ENCODE measurements at regions not wholly inside any gene's neighbourhood (a gene's known extent, or its start where the extent isn't known, plus 50 kb on each side); places are given as distances from the start of the nearest gene placed in this dataset.

DNA sequence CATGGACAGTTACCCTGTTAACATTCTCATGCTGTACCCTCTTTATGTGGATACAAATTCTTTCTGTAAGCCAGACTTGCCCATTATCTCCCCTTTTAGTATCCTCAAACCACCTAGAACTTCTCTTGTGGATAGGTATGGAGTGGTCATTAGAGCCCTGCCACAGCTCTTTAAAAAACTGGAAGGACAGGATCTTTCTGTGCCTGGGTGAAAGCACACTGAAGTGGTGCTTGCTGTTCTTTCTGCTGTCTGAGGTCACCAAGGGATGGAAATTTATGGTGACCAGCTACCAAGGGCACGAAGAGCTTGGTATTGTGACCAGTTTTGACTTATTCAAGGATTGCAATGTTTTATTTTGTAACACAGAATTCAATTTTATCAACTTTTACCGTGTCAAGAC is 344.2 kb downstream of the CBLL2 start:
- TF ChIP-seq, protein P1, sequence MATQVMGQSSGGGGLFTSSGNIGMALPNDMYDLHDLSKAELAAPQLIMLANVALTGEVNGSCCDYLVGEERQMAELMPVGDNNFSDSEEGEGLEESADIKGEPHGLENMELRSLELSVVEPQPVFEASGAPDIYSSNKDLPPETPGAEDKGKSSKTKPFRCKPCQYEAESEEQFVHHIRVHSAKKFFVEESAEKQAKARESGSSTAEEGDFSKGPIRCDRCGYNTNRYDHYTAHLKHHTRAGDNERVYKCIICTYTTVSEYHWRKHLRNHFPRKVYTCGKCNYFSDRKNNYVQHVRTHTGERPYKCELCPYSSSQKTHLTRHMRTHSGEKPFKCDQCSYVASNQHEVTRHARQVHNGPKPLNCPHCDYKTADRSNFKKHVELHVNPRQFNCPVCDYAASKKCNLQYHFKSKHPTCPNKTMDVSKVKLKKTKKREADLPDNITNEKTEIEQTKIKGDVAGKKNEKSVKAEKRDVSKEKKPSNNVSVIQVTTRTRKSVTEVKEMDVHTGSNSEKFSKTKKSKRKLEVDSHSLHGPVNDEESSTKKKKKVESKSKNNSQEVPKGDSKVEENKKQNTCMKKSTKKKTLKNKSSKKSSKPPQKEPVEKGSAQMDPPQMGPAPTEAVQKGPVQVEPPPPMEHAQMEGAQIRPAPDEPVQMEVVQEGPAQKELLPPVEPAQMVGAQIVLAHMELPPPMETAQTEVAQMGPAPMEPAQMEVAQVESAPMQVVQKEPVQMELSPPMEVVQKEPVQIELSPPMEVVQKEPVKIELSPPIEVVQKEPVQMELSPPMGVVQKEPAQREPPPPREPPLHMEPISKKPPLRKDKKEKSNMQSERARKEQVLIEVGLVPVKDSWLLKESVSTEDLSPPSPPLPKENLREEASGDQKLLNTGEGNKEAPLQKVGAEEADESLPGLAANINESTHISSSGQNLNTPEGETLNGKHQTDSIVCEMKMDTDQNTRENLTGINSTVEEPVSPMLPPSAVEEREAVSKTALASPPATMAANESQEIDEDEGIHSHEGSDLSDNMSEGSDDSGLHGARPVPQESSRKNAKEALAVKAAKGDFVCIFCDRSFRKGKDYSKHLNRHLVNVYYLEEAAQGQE (IDR thresholded peaks at IDR 0.05; ENCODE audit: low read depth): no peak
- no peak for TF ChIP-seq YY1 (IDR thresholded peaks at IDR 0.05; ENCODE audit: low read depth)
- no peak for TF ChIP-seq EGR1 (IDR thresholded peaks at IDR 0.05)
- no peak for TF ChIP-seq TEAD4 (IDR thresholded peaks at IDR 0.05)
- TF ChIP-seq, protein P2, sequence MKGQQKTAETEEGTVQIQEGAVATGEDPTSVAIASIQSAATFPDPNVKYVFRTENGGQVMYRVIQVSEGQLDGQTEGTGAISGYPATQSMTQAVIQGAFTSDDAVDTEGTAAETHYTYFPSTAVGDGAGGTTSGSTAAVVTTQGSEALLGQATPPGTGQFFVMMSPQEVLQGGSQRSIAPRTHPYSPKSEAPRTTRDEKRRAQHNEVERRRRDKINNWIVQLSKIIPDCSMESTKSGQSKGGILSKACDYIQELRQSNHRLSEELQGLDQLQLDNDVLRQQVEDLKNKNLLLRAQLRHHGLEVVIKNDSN (IDR thresholded peaks at IDR 0.05): no peak
- no peak for TF ChIP-seq EP300 (IDR thresholded peaks at IDR 0.05; ENCODE audit: borderline replicate concordance)

DNA sequence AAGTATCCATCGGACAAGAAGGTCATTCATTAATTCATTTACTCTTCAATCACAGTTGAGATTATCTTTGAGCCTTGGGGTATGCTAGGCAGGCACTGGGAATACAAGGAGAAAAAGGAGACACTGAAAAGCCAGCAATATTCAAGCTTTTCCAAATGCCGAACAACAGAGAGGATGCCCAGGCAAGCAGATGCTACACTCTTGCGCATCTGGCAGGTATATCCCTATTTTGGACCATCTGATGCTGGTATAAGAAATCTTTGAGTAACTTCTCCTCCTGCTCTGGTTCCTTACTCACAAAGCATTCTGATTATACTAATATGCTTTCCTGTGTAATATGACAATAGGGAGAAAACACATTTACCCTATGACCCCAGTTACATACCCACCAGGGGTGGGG is 354.9 kb downstream of the CBLL2 start:
- TF ChIP-seq, protein P2 (IDR thresholded peaks at IDR 0.05): no peak
- TF ChIP-seq ZBTB7A (IDR thresholded peaks at IDR 0.05; ENCODE audit: low read depth) (no peak), EP300 (IDR thresholded peaks at IDR 0.05; ENCODE audit: borderline replicate concordance) (no peak), TCF12 (IDR thresholded peaks at IDR 0.05; ENCODE audit: low read depth) (no peak), YY1 (IDR thresholded peaks at IDR 0.05; ENCODE audit: low read depth) (no peak), FOXM1 (IDR thresholded peaks at IDR 0.05; ENCODE audit: borderline replicate concordance, low read depth) (no peak), TAF1 (IDR thresholded peaks at IDR 0.05; ENCODE audit: low read depth) (no peak), EGR1 (IDR thresholded peaks at IDR 0.05) (no peak), CEBPB (IDR thresholded peaks at IDR 0.05) (no peak), CREB1 (IDR thresholded peaks at IDR 0.05; ENCODE audit: low read depth) (no peak), RAD21 (IDR thresholded peaks at IDR 0.05; ENCODE audit: low read depth) (no peak)
- TF ChIP-seq, protein P1 (IDR thresholded peaks at IDR 0.05; ENCODE audit: low read depth): no peak

DNA sequence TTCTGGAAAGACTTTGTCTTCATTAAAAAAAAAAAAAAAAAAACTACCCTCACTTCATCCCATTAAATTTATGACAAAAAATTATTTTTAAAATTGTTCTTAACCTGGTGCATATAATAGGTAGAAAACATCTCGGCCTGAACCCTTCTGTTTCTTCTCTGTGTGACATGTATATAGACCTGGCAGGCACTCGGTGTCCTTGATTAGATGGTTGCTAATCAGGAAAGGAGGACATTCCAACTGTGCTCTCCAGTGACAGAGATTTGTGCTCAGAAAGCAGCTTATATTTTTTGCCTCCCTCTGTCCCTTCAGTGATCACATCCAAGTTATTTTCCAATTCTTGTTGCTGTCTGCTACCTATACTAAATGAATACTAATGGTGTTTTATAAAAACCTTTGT is 355.6 kb downstream of the CBLL2 start:
- TF ChIP-seq TEAD4 (IDR thresholded peaks at IDR 0.05) (no peak), TAF1 (IDR thresholded peaks at IDR 0.05; ENCODE audit: low read depth) (no peak), CEBPB (IDR thresholded peaks at IDR 0.05) (no peak), EP300 (IDR thresholded peaks at IDR 0.05; ENCODE audit: borderline replicate concordance) (no peak), YY1 (IDR thresholded peaks at IDR 0.05; ENCODE audit: low read depth) (no peak), RAD21 (IDR thresholded peaks at IDR 0.05; ENCODE audit: low read depth) (no peak), CREB1 (IDR thresholded peaks at IDR 0.05; ENCODE audit: low read depth) (no peak), TCF12 (IDR thresholded peaks at IDR 0.05; ENCODE audit: low read depth) (no peak), FOXM1 (IDR thresholded peaks at IDR 0.05; ENCODE audit: borderline replicate concordance, low read depth) (no peak), EGR1 (IDR thresholded peaks at IDR 0.05) (no peak)

DNA sequence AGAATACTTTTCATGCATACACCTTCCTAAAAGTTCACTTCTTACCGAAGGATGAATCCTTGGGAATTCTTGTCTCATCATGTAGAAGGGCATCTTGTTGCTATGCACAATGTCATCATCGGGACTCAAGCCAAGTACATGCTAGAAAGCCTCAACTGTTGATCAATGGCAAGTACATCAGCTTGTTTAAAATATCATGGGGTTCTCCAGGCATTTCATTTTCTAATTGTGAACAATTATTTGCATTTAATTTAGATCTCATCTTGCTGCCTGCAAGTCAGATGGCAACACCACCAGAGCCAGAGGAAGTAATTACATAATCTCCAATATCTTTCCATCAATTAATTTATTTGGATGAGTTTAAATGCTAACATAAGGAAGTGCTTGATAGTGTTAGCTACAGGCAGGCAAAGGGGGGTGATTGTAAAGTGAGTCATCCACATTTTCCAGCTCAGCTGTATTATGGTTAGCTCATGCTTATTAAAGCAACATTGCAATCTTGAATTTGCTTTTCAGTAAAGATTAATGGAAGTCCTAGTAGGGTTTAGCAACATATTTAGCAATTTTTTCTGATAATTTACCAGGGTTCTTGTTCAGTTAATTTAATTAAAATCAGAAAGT is 356.5 kb downstream of the CBLL2 start:
- no peak for TF ChIP-seq ZBTB7A (IDR thresholded peaks at IDR 0.05; ENCODE audit: low read depth)
- TF ChIP-seq, protein P1 (IDR thresholded peaks at IDR 0.05; ENCODE audit: low read depth): no peak
- TF ChIP-seq, protein P2 (IDR thresholded peaks at IDR 0.05): no peak
- no peak for TF ChIP-seq NFIC (IDR thresholded peaks at IDR 0.05)
- TF ChIP-seq EGR1 (IDR thresholded peaks at IDR 0.05): no peak
- no peak for TF ChIP-seq YY1 (IDR thresholded peaks at IDR 0.05; ENCODE audit: low read depth)
- no peak for TF ChIP-seq FOXM1 (IDR thresholded peaks at IDR 0.05; ENCODE audit: borderline replicate concordance, low read depth)
- TF ChIP-seq, protein P3, sequence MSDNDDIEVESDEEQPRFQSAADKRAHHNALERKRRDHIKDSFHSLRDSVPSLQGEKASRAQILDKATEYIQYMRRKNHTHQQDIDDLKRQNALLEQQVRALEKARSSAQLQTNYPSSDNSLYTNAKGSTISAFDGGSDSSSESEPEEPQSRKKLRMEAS (IDR thresholded peaks at IDR 0.05): no peak
